Left ventricle myocardium inferior (tissue), 1 donor: ENCODE measurements at regions not wholly inside any gene's neighbourhood (a gene's known extent, or its start where the extent isn't known, plus 50 kb on each side); places are given as distances from the start of the nearest gene placed in this dataset.

Experiments used
- DNase-seq: peaks from one replicate; pipeline ENCODE4 v3.0.0-alpha.2; 2020
- H3K27ac ChIP-seq: fragments of 200-600 bp; replicated peaks from 2 replicates; pipeline ENCODE4 v1.8.0; 2021
- H3K27me3 ChIP-seq: fragments of 200-600 bp; 2 replicates; pipeline ENCODE4 v1.8.0; 2021; ENCODE audit warnings: low read depth
- H3K36me3 ChIP-seq: fragments of 200-600 bp; 2 replicates; pipeline ENCODE4 v1.8.0; 2021
- H3K4me1 ChIP-seq: fragments of 200-600 bp; 2 replicates; pipeline ENCODE4 v1.8.0; 2021
- H3K4me3 ChIP-seq: fragments of 200-600 bp; 2 replicates; pipeline ENCODE4 v1.8.0; 2021; ENCODE audit warnings: mild to moderate bottlenecking, moderate library complexity
- H3K9me3 ChIP-seq: fragments of 200-600 bp; replicated peaks from 2 replicates; pipeline ENCODE4 v1.8.0; 2021
- CTCF ChIP-seq: fragments of 200-600 bp; IDR thresholded peaks from 2 replicates; pipeline ENCODE4 v1.8.0; 2021; ENCODE audit warnings: antibody characterized with exemption, mild to moderate bottlenecking, borderline replicate concordance
- intact Hi-C: fragments of 100-400 bp; cut with micrococcal nuclease; formaldehyde crosslinking; loops from one replicate; pipeline ENCODE4 v1.11.0; 2022
- donor health status: DM: no; HTN: yes; CAD: no; lungs with severe emphysema.

GRCh38 chr1:235925016-235925415 is 58.3 kb upstream of the LYST start:
- no peak for TF ChIP-seq CTCF
- no peaks in the 10 kb centered on the region for H3K36me3 ChIP-seq
- no peak overlapping the region for H3K27ac ChIP-seq
- intact Hi-C loops, result no loop called here
- H3K9me3 ChIP-seq, result no peaks in the 10 kb centered on the region
- no peak for DNase-seq
- peaks cover 18% of the 10 kb centered on the region for H3K4me1 ChIP-seq
- H3K27me3 ChIP-seq, result no peaks in the 10 kb centered on the region
- H3K4me3 ChIP-seq, result no peak overlapping the region

GRCh38 chr1:235923466-235924021 is 56.8 kb upstream of the LYST start:
- Histone ChIP-seq H3K36me3 (no peaks in the 10 kb centered on the region), H3K4me3 (no peak overlapping the region), H3K4me1 (peaks cover 18% of the 10 kb centered on the region), H3K27me3 (no peaks in the 10 kb centered on the region), H3K9me3 (no peaks in the 10 kb centered on the region), H3K27ac (no peak overlapping the region)
- TF ChIP-seq CTCF, result no peak
- no peak for DNase-seq
- intact Hi-C loops, result no loop called here

- Histone ChIP-seq H3K36me3 (no peaks in the 10 kb centered on the region), H3K9me3 (no peaks in the 10 kb centered on the region), H3K27me3 (no peaks in the 10 kb centered on the region), H3K27ac (peak overlapping the region; percentile 27), H3K4me1 (peaks cover 35% of the 10 kb centered on the region), H3K4me3 (no peak overlapping the region)
- intact Hi-C loops, result no loop called here
- TF ChIP-seq CTCF, result no peak
- no peak for DNase-seq
These were observed 54.1 kb upstream of the LYST start for GRCh38 chr1:235920596-235921375.

GRCh38 chr1:235919833-235920441 is 53.2 kb upstream of the LYST start:
- Histone ChIP-seq H3K27me3 (no peaks in the 10 kb centered on the region), H3K9me3 (no peaks in the 10 kb centered on the region), H3K4me3 (no peak overlapping the region), H3K36me3 (no peaks in the 10 kb centered on the region), H3K27ac (peak overlapping the region; percentile 27), H3K4me1 (peaks cover 35% of the 10 kb centered on the region)
- TF ChIP-seq CTCF, result no peak
- intact Hi-C loops, result no loop called here
- DNase-seq, result no peak

- Histone ChIP-seq H3K27ac (no peak overlapping the region), H3K4me3 (no peak overlapping the region), H3K27me3 (no peaks in the 10 kb centered on the region), H3K4me1 (peaks cover 35% of the 10 kb centered on the region), H3K36me3 (no peaks in the 10 kb centered on the region), H3K9me3 (no peaks in the 10 kb centered on the region)
- no peak for DNase-seq
- intact Hi-C loops, result no loop called here
- TF ChIP-seq CTCF, result no peak
These were observed 52.6 kb upstream of the LYST start for GRCh38 chr1:235919127-235919832.
